GM23248 (cell line): ENCODE measurements at regions not wholly inside any gene's neighbourhood (a gene's known extent, or its start where the extent isn't known, plus 50 kb on each side); places are given as distances from the start of the nearest gene placed in this dataset.

Experiments used
- DNase-seq: peaks from one replicate; pipeline ENCODE4 v3.0.0-alpha.2; 2015
- H2AFZ ChIP-seq: fragments of 200-600 bp; sonication (generic); 2 replicates; pipeline ENCODE4 v1.6.1; 2016; ENCODE audit warnings: antibody characterized with exemption
- H3F3A ChIP-seq: fragments of 200-600 bp; sonication (generic); 2 replicates; pipeline ENCODE4 v1.6.1; 2016; ENCODE audit warnings: mild to moderate bottlenecking, antibody characterized with exemption, mixed run types; ENCODE audit not compliant: insufficient read depth
- H3K27ac ChIP-seq: fragments of 200-600 bp; sonication (generic); 2 replicates; pipeline ENCODE4 v1.5.1; 2016; ENCODE audit warnings: mild to moderate bottlenecking
- H3K27me3 ChIP-seq: fragments of 200-600 bp; sonication (generic); replicated peaks from 2 replicates; pipeline ENCODE4 v1.6.1; 2016; ENCODE audit warnings: mild to moderate bottlenecking; ENCODE audit not compliant: insufficient read depth
- H3K36me3 ChIP-seq: fragments of 200-600 bp; sonication (generic); 2 replicates; pipeline ENCODE4 v1.6.1; 2016; ENCODE audit warnings: low read depth, mild to moderate bottlenecking
- H3K4me1 ChIP-seq: fragments of 200-600 bp; sonication (generic); 2 replicates; pipeline ENCODE4 v1.6.1; 2016; ENCODE audit warnings: mild to moderate bottlenecking; ENCODE audit not compliant: insufficient read depth
- H3K4me2 ChIP-seq: fragments of 200-600 bp; sonication (generic); one replicate; pipeline ENCODE4 v1.6.1; 2016; ENCODE audit warnings: mild to moderate bottlenecking; ENCODE audit not compliant: unreplicated experiment
- H3K4me3 ChIP-seq: fragments of 200-600 bp; sonication (generic); 2 replicates; pipeline ENCODE4 v1.5.1; 2016; ENCODE audit warnings: mild to moderate bottlenecking
- H3K79me2 ChIP-seq: fragments of 200-600 bp; sonication (generic); 2 replicates; pipeline ENCODE4 v1.6.1; 2016; ENCODE audit warnings: mild to moderate bottlenecking; ENCODE audit not compliant: insufficient read depth
- H3K9ac ChIP-seq: fragments of 200-600 bp; sonication (generic); 2 replicates; pipeline ENCODE4 v1.6.1; 2016; ENCODE audit warnings: mild to moderate bottlenecking
- H3K9me2 ChIP-seq: fragments of 200-600 bp; sonication (generic); 2 replicates; pipeline ENCODE4 v1.6.1; 2016; ENCODE audit warnings: mixed run types, mild to moderate bottlenecking, moderate library complexity; ENCODE audit not compliant: insufficient read depth
- H3K9me3 ChIP-seq: fragments of 200-600 bp; sonication (generic); one replicate; pipeline ENCODE4 v1.6.1; 2017; ENCODE audit warnings: low read depth
- H4K20me1 ChIP-seq: fragments of 200-600 bp; sonication (generic); 2 replicates; pipeline ENCODE4 v1.6.0; 2016; ENCODE audit not compliant: insufficient read depth
- EZH2 ChIP-seq: fragments of 200-600 bp; sonication (generic); IDR thresholded peaks from 2 replicates; pipeline ENCODE4 v1.6.1; 2018; ENCODE audit warnings: antibody characterized with exemption, mild to moderate bottlenecking; ENCODE audit not compliant: insufficient read depth, poor library complexity, severe bottlenecking
- EZH2phosphoT487 ChIP-seq: fragments of 200-600 bp; sonication (generic); IDR thresholded peaks from 2 replicates; pipeline ENCODE4 v1.6.1; 2018; ENCODE audit warnings: antibody characterized with exemption, moderate library complexity, mild to moderate bottlenecking, low read depth; ENCODE audit not compliant: insufficient read depth
- WGBS, 2 experiments: methylation state at CpG; one replicate each; pipeline ENCODE4 v1.1.6; 2015 to 2017; ENCODE audit warnings: low lambda C conversion rate in 2 of 2, low coverage in 1 of 2; ENCODE audit errors: missing lambda C conversion rate in 2 of 2; 5-methylcytosine and 5-hydroxymethylcytosine counted together
- in situ Hi-C: fragments of 300-500 bp; cut with MboI; formaldehyde crosslinking; loops from 2 replicates; pipeline ENCODE4 v1.15.0; 2020

GRCh38 chr15:87728998-87729397, 527.5 kb downstream of the NTRK3 start:
- H3K9ac ChIP-seq, result no peak overlapping the region
- no peaks in the 10 kb centered on the region for H3K9me2 ChIP-seq
- H3K4me3 ChIP-seq, result no peak overlapping the region
- TF ChIP-seq EZH2phosphoT487, result no peak
- TF ChIP-seq EZH2, result no peak
- no peaks in the 10 kb centered on the region for H4K20me1 ChIP-seq
- WGBS, 2 experiments, result 15 to 33% methylated on average over 2 of the region's 2 CpGs
- H3K9me3 ChIP-seq, result no peaks in the 10 kb centered on the region
- H3F3A ChIP-seq, result no peaks in the 10 kb centered on the region
- 0 out of 2 replicates have a peak, but pooled peaks cover 7% of the 10 kb centered on the region for H3K4me1 ChIP-seq
- no peak overlapping the region for H3K27ac ChIP-seq
- peaks cover 5% of the 10 kb centered on the region; the same call in 1 of the 2 replicates for H3K27me3 ChIP-seq
- H3K36me3 ChIP-seq, result no peaks in the 10 kb centered on the region
- no peak overlapping the region for H2AFZ ChIP-seq
- DNase-seq, result no peak
- in situ Hi-C loops, result no loop called here
- H3K79me2 ChIP-seq, result no peaks in the 10 kb centered on the region
- no peak overlapping the region for H3K4me2 ChIP-seq

DNA sequence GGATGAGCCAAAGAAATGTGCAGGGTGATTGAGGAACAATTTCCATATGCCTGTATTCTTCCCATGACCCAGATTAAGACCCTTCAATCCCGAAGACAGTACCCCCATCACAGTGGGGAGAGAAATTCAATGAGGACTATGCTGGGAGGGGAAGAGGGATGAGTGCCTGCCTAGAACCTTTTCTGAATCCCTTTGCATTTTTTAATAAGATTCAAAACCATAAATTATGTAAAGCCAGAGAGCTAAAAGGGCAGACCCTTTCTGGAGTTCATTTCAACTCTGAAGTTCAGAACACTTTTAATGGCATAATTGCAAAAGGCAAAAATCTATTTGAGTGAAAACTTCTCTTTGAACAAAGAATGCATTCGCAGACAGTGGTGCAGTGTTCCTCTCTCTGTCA, 529.5 kb downstream of the NTRK3 start:
- no peak overlapping the region for H2AFZ ChIP-seq
- H3K79me2 ChIP-seq, result no peaks in the 10 kb centered on the region
- H4K20me1 ChIP-seq, result no peaks in the 10 kb centered on the region
- H3K4me2 ChIP-seq, result no peak overlapping the region
- no peaks in the 10 kb centered on the region for H3K4me1 ChIP-seq
- DNase-seq, result no peak
- no peaks in the 10 kb centered on the region for H3F3A ChIP-seq
- in situ Hi-C loops, result no loop called here
- H3K9ac ChIP-seq, result no peak overlapping the region
- WGBS, 2 experiments, result 38 to 45% methylated on average over 2 of the region's 2 CpGs
- H3K4me3 ChIP-seq, result no peak overlapping the region
- TF ChIP-seq EZH2phosphoT487 (no peak), EZH2 (no peak)
- H3K36me3 ChIP-seq, result no peaks in the 10 kb centered on the region
- H3K27me3 ChIP-seq, result peaks cover 5% of the 10 kb centered on the region; the same call in 1 of the 2 replicates
- no peaks in the 10 kb centered on the region for H3K9me2 ChIP-seq
- no peak overlapping the region for H3K27ac ChIP-seq
- H3K9me3 ChIP-seq, result no peaks in the 10 kb centered on the region

GRCh38 chr15:87724330-87724729, 532.2 kb downstream of the NTRK3 start:
- Histone ChIP-seq H3K4me2 (no peak overlapping the region), H4K20me1 (no peaks in the 10 kb centered on the region), H3K27ac (no peak overlapping the region), H2AFZ (no peak overlapping the region), H3K27me3 (peaks cover 5% of the 10 kb centered on the region; the same call in 1 of the 2 replicates), H3F3A (no peaks in the 10 kb centered on the region), H3K4me1 (peaks cover 6% of the 10 kb centered on the region; the same call in 1 of the 2 replicates), H3K9ac (no peak overlapping the region), H3K9me2 (no peaks in the 10 kb centered on the region), H3K79me2 (no peaks in the 10 kb centered on the region), H3K9me3 (no peaks in the 10 kb centered on the region), H3K4me3 (no peak overlapping the region), H3K36me3 (no peaks in the 10 kb centered on the region)
- no peak for TF ChIP-seq EZH2
- no peak for TF ChIP-seq EZH2phosphoT487
- WGBS, 2 experiments, result 58 to 59% methylated on average over 7 of the region's 7 CpGs
- no peak for DNase-seq
- in situ Hi-C loops, result no loop called here

DNA sequence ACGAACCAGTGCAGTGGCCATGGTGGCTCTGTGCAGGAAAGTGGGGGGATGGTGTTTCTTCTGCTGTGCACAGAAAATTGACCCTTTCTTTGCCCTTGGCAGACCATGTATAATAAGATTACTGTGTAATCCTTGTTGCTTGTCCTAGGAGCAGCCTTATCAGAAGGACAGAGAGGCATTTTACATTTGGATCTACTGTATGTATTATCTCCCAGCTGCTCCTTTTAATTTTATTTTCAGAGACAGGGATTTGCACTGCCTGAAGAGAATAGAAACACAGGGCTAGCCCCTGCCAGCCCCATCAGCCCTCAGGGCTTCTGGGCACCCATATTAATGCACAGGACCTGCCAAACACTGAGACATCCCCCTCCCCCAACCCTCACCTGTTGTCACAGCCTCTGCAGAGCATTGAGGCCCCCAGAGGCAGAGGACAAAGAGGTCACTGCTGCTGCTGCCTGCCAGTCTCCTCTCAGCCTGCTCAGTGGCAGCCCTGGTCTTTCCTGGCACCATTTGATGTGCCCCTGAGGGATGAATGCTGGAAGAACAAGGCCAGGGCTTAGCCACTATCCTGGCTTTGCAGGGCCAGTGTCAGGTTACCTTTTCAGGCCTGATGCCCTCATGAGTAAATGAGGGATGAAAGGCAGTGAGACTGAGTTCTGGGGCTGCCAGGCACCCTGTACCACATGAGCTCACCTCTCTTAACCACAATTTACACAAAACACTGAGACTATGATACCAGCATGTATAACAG, 533.4 kb downstream of the NTRK3 start:
- no peak overlapping the region for H2AFZ ChIP-seq
- in situ Hi-C loops, result no loop called here
- no peak overlapping the region for H3K4me3 ChIP-seq
- no peak overlapping the region for H3K27ac ChIP-seq
- peaks cover 6% of the 10 kb centered on the region; the same call in 1 of the 2 replicates for H3K4me1 ChIP-seq
- no peaks in the 10 kb centered on the region for H3F3A ChIP-seq
- H3K79me2 ChIP-seq, result no peaks in the 10 kb centered on the region
- TF ChIP-seq EZH2phosphoT487 (no peak), EZH2 (no peak)
- H3K9me2 ChIP-seq, result no peaks in the 10 kb centered on the region
- no peak for DNase-seq
- no peak overlapping the region for H3K4me2 ChIP-seq
- 68 to 95% methylated on average over 1 of the region's 1 CpG for WGBS, 2 experiments
- H4K20me1 ChIP-seq, result no peaks in the 10 kb centered on the region
- H3K9me3 ChIP-seq, result no peaks in the 10 kb centered on the region
- H3K9ac ChIP-seq, result no peak overlapping the region
- peaks cover 5% of the 10 kb centered on the region; the same call in 1 of the 2 replicates for H3K27me3 ChIP-seq
- H3K36me3 ChIP-seq, result no peaks in the 10 kb centered on the region
